ENCODE measurements at regions not wholly inside any gene's neighbourhood (a gene's known extent, or its start where the extent isn't known, plus 50 kb on each side); places are given as distances from the start of the nearest gene placed in this dataset.
"Not testable (repeated sequence)": the region's sequence is repeated elsewhere in the genome, so short reads cannot be mapped to it uniquely, and the experiment has no call there.

- DNase-seq (ENCODE audit: low read depth, low spot score): no peak
These were observed 368.7 kb upstream of the UMPS start for GRCh38 chr3:124361566-124361965.

- DNase-seq (ENCODE audit: low read depth, low spot score): no peak
These were observed 367.8 kb upstream of the UMPS start for GRCh38 chr3:124362455-124362854.

GRCh38 chr3:124363476-124363875 is 366.8 kb upstream of the UMPS start:
- DNase-seq (ENCODE audit: low read depth, low spot score): no peak

DNA sequence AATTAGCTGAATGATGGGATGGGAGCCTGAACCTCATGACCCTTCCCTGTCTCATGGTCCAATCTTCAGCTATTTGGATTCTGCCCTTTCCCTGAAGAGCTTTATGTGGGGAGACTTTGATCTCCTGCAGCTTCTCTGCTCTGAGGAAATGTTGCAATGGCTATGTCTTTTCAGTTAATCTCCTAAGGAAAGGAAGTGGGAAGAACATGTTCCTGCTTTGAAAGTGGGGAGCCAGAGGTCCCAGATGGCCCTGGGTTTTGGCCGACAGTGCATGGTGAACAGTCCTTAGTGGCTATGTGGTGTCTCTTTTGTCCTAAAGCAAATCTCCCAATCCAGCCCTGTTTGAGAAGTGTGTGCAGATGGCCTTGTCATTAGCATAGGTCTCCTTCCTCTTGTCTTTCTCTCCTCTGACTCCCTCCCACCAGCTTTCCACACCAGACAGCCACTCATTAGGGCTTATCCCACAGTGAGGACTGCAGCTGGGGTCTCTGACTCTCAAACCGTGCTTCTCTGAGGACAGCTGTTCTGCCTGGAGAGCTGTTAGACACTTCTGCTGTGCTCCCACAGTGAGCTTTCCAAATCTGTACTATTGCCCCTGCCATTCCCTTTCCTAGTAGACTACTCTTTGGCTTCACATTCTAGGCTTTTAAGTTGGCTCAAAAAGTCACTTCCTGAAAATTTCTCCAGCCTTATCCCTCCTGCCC is 365.8 kb upstream of the UMPS start:
- DNase-seq (ENCODE audit: low read depth, low spot score): no peak

DNA sequence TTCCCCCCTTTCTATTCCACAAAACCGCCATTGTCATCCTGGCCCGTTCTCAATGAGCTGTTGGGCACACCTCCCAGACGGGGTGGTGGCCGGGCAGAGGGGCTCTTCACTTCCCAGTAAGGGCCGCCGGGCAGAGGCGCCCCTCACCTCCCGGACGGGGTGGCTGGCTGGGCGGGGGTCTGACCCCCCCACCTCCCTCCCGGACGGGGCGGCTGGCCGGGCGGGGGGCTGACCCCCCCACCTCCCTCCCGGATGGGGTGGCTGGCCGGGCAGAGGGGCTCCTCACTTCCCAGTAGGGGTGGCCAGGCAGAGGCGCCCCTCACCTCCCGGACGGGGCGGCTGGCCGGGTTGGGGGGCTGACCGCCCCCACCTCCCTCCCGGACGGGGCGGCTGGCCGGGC is 363.6 kb upstream of the UMPS start:
- not testable (repeated sequence) for DNase-seq (ENCODE audit: low read depth, low spot score)

- no peak for DNase-seq (ENCODE audit: low read depth, low spot score)
These were observed 357.5 kb upstream of the UMPS start for GRCh38 chr3:124372775-124373174.

DNA sequence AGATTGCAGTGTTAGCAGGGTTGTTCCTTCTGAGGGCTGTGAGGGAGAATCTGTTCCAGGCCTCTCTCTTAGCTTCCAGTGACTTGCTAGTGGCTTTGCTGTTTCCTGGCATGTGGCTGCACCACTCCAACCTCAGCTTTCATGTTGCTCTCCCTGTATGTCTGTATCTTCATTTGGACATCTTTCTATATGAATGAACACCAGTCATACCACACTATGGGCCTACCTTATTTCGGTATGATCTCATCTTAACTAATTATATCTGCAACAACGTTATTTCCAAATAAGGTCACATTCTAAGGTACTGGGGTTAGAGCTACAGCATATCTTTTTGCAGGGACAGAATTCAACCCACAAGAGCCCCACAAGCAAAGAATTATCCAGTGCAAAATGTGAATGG is 356.7 kb upstream of the UMPS start:
- no peak for DNase-seq (ENCODE audit: low read depth, low spot score)

DNA sequence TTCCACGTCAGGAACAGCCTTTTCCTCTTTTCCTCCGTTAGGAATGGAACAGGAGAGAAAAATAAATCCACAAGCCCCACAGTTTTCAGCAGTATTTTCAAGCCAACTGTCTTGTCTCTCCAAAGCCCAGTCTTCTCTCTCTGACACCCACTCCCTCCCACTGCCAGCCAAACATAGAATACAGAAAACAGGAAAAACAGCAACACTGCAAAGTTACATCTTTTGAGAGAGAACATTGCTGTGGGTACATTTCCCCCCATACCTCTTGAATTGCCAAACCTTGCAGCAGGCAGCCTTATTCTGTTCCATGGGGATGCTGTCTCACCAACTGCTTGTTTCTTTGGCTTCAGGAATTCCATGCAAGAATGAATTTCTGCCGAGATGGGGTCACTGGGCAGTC is 355.7 kb upstream of the UMPS start:
- DNase-seq (ENCODE audit: low read depth, low spot score): no peak

DNA sequence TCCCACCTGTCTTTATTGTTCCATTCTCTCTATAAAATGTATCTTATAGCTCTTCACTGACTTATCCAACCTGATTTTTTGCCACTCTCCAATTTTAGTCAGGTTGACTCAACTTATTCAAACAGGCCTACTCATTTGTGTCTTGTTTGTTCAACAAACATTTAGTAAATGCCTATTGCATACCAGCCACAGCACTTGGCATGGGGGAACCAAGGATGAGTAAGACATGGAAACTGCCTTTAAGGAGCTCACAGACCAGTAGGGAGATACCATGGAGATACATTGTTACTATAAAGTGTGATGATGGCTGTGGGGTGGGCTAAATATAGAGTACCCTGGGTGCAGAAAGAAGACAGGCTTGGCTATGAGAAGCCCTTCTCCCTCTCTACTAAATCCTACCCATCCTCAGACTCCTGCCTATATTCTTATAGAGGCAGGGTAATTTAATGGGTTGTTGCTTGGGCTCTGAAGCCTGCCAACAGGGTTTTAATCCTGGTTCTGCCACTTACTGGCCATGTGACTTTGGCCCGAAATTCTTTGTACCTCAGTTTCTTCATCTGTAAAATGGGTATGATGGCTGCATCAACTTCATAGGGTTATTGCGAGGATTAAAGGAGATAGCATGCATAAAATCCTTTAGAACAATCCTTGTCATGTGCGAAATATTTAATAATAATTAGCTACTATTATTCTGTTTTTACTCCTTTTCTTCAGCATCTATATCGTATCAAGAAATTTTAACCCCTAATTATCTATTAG is 348.5 kb upstream of the UMPS start:
- no peak for DNase-seq (ENCODE audit: low read depth, low spot score)

DNA sequence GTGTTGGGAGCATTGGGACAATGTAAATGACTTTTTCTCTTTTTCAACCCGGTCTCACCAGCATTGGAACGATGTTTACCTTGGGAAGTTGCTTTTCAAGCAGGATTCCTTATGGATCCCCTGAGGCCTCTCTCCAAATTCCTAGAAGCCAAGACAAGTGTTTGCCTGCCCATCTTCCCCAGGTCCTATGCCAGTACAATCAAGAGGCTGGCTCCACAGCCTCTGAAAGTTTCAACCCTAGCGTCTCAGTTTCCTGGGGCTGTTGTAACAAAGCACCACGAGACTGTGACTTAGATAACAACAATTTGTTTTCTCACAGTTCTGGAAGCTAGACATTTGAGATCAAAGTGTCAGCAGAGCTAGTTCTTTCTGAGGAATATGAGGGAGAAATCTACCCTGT is 347.2 kb upstream of the UMPS start:
- DNase-seq (ENCODE audit: low read depth, low spot score): no peak

DNA sequence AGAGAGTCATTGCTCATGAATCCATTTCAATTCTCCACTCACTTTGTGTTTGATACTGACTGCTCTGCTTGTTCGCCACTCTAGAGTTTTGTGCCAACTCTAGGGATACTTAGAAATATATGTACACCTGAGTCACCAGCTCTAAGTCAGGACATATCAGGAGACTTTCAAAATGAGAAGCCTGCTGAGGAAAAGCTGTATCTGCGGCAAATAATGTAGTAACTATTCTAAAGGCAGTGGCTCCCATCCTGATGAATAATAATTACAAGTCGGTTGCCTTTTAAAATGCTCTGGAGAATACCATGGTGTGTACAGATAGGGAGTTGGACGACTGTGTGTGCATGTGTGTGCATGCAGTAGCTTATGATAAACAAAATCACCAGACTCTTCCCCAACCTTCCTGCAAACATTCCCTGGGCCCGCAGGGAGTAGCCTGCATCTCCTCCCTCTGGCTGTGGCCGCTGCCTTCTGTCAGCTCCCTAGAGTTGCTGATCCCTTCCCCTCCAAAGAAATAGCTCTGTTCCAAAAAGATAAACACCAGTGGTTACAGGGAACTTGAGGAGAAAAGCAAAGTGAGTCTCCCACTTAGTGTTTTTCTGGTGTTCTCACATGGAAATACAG is 346.3 kb upstream of the UMPS start:
- DNase-seq (ENCODE audit: low read depth, low spot score): no peak

DNA sequence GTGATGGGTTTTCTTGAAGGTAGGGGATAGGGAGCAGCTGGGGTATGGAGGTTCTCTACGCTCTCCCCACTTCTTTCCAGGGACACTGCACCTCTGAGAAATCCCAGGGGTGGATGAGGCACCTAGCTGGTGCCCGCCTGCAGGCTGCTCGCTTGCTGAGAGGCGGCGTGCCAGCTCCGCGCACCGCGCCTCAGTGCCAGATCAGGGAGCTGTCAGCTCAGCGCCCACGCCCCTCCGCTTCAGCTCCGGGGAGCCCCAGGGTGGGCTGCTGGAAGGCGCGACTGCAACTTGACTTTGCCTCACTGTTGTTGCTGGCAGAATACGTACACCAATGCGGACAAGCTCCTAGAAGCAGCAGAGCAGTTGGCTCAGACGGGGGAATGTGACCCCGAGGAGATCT is 345.7 kb upstream of the UMPS start:
- no peak for DNase-seq (ENCODE audit: low read depth, low spot score)

- DNase-seq (ENCODE audit: low read depth, low spot score): no peak
These were observed 344.3 kb upstream of the UMPS start for GRCh38 chr3:124385996-124386395.

DNA sequence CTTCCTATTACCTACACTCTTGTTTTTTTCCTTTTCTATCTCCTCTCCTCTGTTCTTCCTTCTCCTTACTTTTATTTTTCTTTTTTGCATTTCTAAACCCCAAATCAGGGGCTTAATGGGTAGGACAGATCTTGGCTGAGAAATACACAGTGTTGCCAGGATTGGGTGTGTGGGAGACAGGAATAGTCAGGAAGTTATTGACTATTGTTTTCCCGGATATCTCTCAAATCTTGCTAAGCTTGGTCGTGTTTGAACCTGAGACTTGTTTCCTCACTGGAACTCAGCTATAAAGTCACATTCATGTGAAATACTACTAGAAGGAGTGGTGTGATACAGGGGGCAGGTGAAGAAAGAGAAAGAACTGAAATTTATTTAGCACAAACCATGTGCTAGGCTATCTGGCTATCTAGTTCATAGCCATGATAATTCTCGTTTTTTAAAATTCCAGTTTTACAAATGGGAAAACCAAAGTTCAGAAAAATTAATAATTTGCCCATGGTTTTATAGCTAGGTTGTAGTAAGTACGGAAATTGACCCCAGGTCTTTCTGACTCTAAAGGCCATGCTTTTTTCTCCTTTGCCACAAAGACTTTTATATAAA is 343.2 kb upstream of the UMPS start:
- DNase-seq (ENCODE audit: low read depth, low spot score): no peak

- no peak for DNase-seq (ENCODE audit: low read depth, low spot score)
These were observed 338.5 kb upstream of the UMPS start for GRCh38 chr3:124391774-124392173.

DNA sequence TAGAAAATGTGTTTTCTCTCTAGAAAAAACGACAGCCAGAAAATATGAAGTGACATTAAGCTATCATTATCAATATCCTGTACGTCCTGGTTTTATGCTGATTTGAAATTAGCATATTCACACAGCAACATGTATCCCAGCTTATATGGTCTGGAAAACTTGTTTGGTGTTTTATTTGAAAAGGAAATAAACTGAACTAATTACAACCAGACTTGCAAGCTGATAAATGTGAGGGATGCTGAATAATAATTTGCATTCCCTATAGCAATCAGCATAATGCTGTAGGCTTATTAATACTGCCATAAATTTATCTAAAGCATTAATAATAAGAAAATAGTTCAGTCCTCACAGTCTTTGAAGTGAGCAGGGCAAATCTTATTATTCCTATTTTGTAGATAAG is 336.9 kb upstream of the UMPS start:
- no peak for DNase-seq (ENCODE audit: low read depth, low spot score)

- no peak for DNase-seq (ENCODE audit: low read depth, low spot score)
These were observed 335.1 kb upstream of the UMPS start for GRCh38 chr3:124395162-124395561.

DNA sequence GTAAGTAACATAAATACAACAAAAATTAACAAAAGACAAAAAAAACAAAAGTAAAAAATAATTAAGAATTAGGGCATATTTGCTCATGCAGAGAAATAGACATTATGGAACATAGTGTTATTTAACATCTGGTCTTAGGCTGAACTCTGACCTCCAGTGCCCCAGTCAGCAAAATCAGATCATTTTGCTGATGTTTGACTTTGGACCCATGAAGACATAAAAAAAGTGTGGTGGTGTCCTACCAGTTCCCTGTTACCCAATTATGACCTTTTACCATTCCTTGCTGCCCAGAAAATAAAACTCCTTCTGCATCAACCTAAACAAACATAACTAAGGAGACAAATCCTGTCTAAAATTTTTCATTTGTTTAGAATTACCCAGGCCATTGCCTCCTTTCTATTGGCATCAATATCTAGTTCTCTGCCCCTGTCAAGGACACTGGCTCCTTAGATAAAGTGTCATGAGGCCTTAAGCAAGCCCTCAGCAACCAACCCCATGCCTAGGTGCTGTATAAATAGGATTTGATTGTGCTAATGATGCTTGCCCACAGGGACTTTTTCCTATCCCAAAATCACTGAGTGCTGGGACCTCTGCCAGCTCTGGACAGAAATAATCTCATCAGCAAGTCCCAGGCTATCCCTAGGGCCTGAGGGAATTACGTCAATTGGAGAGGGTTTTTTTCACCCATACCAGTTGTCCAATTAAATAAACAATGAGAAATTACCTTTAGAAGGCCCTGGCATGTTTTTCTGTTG is 334.5 kb upstream of the UMPS start:
- no peak for DNase-seq (ENCODE audit: low read depth, low spot score)

DNA sequence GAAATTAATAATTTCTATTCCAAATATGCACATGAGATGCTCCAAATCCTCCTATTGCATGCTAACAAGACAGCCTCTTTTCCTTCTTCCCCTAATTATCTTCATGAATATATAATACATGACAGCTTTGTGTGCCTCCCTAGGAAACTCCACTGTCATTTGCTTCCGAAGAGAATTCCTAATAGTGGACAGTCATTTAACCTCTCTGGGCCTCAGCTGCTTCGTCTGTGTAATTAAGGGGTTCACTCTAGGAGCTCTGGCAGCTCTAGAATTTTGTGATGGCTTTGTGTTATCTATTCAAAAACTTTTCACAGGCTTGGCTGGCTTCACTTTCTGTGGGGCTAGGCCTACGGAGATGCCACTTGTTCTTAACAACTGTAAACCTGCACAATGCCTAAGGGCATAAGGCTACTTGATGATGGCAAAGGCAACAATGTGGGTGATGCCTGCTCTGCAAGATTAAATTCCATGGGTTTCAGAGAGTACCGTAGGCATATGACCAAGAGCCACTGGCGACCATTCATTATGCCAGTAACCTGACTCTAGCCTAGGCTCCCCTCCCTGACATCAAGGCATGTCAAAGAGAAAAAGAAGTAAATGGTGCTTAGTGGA is 333.8 kb upstream of the UMPS start:
- no peak for DNase-seq (ENCODE audit: low read depth, low spot score)

- DNase-seq (ENCODE audit: low read depth, low spot score): no peak
These were observed 333.2 kb upstream of the UMPS start for GRCh38 chr3:124397088-124397487.

DNA sequence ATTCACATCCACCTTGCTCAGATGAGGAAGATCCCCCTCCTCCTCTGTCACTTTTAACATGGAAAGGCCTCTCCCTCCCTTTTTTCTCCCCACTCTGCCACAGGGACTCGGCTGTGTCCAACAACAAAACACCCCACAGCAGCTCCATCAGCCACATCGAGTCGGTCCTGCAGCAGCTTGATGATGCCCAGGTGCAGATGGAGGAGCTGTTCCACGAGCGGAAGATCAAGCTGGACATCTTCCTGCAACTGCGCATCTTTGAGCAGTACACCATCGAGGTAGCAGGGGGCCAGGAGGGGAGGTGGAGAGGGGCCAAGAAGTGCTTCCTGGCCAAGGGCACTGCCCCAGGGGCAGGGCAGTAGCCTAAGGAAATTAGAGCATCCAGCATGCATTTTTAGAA is 331.7 kb upstream of the UMPS start:
- DNase-seq (ENCODE audit: low read depth, low spot score): no peak
